ENCODE measurements at regions not wholly inside any gene's neighbourhood (a gene's known extent, or its start where the extent isn't known, plus 50 kb on each side); places are given as distances from the start of the nearest gene placed in this dataset.

DNA sequence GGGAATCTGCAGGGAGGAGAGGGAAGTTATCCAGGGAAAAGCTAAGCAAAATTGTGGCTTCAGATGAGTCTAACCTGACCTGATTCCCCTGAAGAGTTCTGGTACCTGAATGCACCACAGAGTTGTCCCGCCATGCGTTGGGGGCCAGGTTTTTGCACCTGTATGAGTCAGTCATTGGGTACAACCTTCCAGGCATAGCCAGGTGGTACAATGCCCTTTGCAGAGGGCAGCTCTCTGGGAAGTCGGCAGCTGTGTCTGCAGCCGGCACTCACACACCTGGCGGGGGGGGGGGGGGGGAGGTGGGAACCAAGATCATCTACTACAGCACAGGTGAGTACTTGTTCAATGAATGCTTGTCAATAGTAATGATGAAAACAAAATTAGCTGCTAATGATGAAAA, 52.5 kb upstream of the GTF3A start:
- Mint-ChIP-seq H3K27me3 (ENCODE audit: low read depth) (peaks cover 83% of the 10 kb centered on the region), H3K27ac (no peak overlapping the region), H3K4me1 (no peaks in the 10 kb centered on the region), H3K36me3 (ENCODE audit: low read depth) (no peaks in the 10 kb centered on the region), H3K9me3 (peaks cover 5% of the 10 kb centered on the region), H3K4me3 (no peak overlapping the region)
- TF ChIP-seq, protein P1, sequence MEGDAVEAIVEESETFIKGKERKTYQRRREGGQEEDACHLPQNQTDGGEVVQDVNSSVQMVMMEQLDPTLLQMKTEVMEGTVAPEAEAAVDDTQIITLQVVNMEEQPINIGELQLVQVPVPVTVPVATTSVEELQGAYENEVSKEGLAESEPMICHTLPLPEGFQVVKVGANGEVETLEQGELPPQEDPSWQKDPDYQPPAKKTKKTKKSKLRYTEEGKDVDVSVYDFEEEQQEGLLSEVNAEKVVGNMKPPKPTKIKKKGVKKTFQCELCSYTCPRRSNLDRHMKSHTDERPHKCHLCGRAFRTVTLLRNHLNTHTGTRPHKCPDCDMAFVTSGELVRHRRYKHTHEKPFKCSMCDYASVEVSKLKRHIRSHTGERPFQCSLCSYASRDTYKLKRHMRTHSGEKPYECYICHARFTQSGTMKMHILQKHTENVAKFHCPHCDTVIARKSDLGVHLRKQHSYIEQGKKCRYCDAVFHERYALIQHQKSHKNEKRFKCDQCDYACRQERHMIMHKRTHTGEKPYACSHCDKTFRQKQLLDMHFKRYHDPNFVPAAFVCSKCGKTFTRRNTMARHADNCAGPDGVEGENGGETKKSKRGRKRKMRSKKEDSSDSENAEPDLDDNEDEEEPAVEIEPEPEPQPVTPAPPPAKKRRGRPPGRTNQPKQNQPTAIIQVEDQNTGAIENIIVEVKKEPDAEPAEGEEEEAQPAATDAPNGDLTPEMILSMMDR (IDR thresholded peaks at IDR 0.05; ENCODE audit: unreplicated experiment in 3 of 3) = no peak

DNA sequence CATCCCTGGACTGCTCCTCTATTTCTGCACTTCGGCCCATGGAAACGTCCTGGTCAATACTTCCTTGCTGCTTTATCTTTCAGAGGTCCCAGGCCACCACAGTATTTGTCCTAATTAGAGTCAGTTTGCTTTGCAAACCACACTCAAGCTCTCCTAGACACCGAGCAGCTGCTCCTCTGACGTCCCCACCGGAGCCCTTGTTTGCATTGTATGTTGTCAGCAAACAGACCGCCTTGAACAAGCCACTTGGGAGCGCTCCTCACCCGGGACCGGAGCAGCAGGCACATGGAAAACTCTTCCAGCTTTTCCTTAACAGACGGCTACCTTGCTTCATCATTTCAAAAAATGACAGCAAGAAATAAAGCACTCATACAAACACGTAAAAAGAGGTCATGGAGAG, 51.5 kb upstream of the GTF3A start:
- no peak overlapping the region for H3K27ac Mint-ChIP-seq
- TF ChIP-seq, protein P1 (IDR thresholded peaks at IDR 0.05; ENCODE audit: unreplicated experiment in 3 of 3) = no peak
- H3K36me3 Mint-ChIP-seq (ENCODE audit: low read depth) = no peaks in the 10 kb centered on the region
- H3K4me1 Mint-ChIP-seq = no peaks in the 10 kb centered on the region
- peaks cover 77% of the 10 kb centered on the region for H3K27me3 Mint-ChIP-seq (ENCODE audit: low read depth)
- no peak overlapping the region for H3K4me3 Mint-ChIP-seq
- peaks cover 5% of the 10 kb centered on the region for H3K9me3 Mint-ChIP-seq

DNA sequence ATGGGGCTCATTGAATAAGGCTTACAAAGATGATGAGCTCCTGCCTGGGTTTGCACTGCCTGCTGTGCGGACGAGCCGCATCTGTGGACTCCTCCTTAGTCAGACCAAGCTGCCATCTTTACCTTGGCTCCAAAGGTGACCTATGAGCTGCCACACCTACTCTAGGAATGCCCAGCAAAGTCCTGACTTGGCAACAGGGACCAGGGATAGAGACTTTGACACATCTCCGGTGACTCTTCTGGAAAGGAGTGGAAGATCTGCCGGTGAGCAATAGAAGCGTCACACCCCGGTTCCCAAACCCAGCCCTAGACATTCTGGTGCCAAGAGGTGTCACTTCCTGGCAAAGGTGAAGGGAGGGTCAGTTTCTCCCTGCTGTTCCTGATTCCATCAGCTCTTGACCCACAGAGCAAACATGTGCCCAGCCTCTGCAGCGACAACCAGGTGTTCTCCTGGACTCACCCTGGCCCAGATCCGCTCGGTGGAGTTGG, 50.2 kb upstream of the GTF3A start:
- Mint-ChIP-seq H3K4me3 (no peak overlapping the region), H3K4me1 (no peaks in the 10 kb centered on the region), H3K36me3 (ENCODE audit: low read depth) (no peaks in the 10 kb centered on the region), H3K27ac (no peak overlapping the region), H3K27me3 (ENCODE audit: low read depth) (peaks cover 69% of the 10 kb centered on the region), H3K9me3 (peaks cover 5% of the 10 kb centered on the region)
- TF ChIP-seq, protein P1 (IDR thresholded peaks at IDR 0.05; ENCODE audit: unreplicated experiment in 3 of 3) = no peak
